ENCODE measurements at regions not wholly inside any gene's neighbourhood (a gene's known extent, or its start where the extent isn't known, plus 50 kb on each side); places are given as distances from the start of the nearest gene placed in this dataset.
"Not testable (repeated sequence)": the region's sequence is repeated elsewhere in the genome, so short reads cannot be mapped to it uniquely, and the experiment has no call there.

GRCh38 chr10:65791979-65792378 lies 1133.9 kb upstream of the LRRTM3 start:
- DNase-seq = no peak
- Mint-ChIP-seq H3K27ac (no peak overlapping the region), H3K4me1 (no peaks in the 10 kb centered on the region), H3K27me3 (no peaks in the 10 kb centered on the region), H3K9me3 (ENCODE audit: insufficient read depth) (peaks cover 3% of the 10 kb centered on the region), H3K4me3 (no peak overlapping the region)
- ATAC-seq (ENCODE audit: low read depth) = no peak
- TF ChIP-seq, protein P1, sequence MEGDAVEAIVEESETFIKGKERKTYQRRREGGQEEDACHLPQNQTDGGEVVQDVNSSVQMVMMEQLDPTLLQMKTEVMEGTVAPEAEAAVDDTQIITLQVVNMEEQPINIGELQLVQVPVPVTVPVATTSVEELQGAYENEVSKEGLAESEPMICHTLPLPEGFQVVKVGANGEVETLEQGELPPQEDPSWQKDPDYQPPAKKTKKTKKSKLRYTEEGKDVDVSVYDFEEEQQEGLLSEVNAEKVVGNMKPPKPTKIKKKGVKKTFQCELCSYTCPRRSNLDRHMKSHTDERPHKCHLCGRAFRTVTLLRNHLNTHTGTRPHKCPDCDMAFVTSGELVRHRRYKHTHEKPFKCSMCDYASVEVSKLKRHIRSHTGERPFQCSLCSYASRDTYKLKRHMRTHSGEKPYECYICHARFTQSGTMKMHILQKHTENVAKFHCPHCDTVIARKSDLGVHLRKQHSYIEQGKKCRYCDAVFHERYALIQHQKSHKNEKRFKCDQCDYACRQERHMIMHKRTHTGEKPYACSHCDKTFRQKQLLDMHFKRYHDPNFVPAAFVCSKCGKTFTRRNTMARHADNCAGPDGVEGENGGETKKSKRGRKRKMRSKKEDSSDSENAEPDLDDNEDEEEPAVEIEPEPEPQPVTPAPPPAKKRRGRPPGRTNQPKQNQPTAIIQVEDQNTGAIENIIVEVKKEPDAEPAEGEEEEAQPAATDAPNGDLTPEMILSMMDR (IDR thresholded peaks at IDR 0.05) = no peak
- no peak for TF ChIP-seq EZH2 (IDR thresholded peaks at IDR 0.05; ENCODE audit: borderline replicate concordance, insufficient read depth, low read depth, low read length, poor library complexity, severe bottlenecking)
- ChIA-PET POLR2A (no interaction called here), CTCF (no interaction called here)
- Histone ChIP-seq H3K36me3 (replicated peaks in 1 of 2; ENCODE audit: control extremely low read depth in 1 of 2, control insufficient read depth in 1 of 2, extremely low read depth in 1 of 2, insufficient read depth in 2 of 2, low read length in 1 of 2) (no peaks in the 10 kb centered on the region), H3K4me3 (ENCODE audit: control extremely low read depth in 1 of 5, extremely low read depth in 1 of 5, insufficient read depth in 1 of 5, low read depth in 2 of 5, low read length in 4 of 5) (no peak overlapping the region), H3K9ac (ENCODE audit: low read length) (no peak overlapping the region), H3K9me3 (ENCODE audit: control extremely low read depth in 1 of 3, control insufficient read depth in 2 of 3, insufficient read depth in 1 of 3, low read length in 2 of 3) (peaks cover 0 to 4% (median 0%) of the 10 kb centered on the region in 3 donors), H3K27me3 (replicated peaks in 1 of 4; ENCODE audit: control extremely low read depth in 1 of 4, control insufficient read depth in 3 of 4, insufficient read depth in 4 of 4, low read length in 3 of 4) (no peaks in the 10 kb centered on the region), H3K4me2 (replicated peaks; ENCODE audit: low read depth, low read length, poor library complexity, severe bottlenecking) (no peak overlapping the region), H4K20me1 (ENCODE audit: control insufficient read depth, insufficient read depth, low read length, poor library complexity, severe bottlenecking) (no peaks in the 10 kb centered on the region), H2AFZ (ENCODE audit: insufficient read depth, low read depth, low read length, poor library complexity, severe bottlenecking) (no peak overlapping the region), H3K4me1 (ENCODE audit: control insufficient read depth in 2 of 2, insufficient read depth in 2 of 2, low read length in 2 of 2) (no peaks in the 10 kb centered on the region), H3K79me2 (ENCODE audit: control insufficient read depth, insufficient read depth, low read length) (no peaks in the 10 kb centered on the region), H3K27ac (ENCODE audit: low read length in 2 of 2) (no peak overlapping the region)
- WGBS (ENCODE audit: insufficient coverage) = no CpG with 5 or more reads among the region's 1 CpG
- intact Hi-C loops (cut with micrococcal nuclease) = no loop called here

GRCh38 chr10:65793738-65794425 lies 1132.0 kb upstream of the LRRTM3 start:
- ChIA-PET POLR2A (no interaction called here), CTCF (no interaction called here)
- Histone ChIP-seq H3K27ac (ENCODE audit: low read length in 2 of 2) (no peak overlapping the region), H3K36me3 (replicated peaks in 1 of 2; ENCODE audit: control extremely low read depth in 1 of 2, control insufficient read depth in 1 of 2, extremely low read depth in 1 of 2, insufficient read depth in 2 of 2, low read length in 1 of 2) (no peaks in the 10 kb centered on the region), H3K79me2 (ENCODE audit: control insufficient read depth, insufficient read depth, low read length) (no peaks in the 10 kb centered on the region), H3K4me2 (replicated peaks; ENCODE audit: low read depth, low read length, poor library complexity, severe bottlenecking) (no peak overlapping the region), H3K4me3 (ENCODE audit: control extremely low read depth in 1 of 5, extremely low read depth in 1 of 5, insufficient read depth in 1 of 5, low read depth in 2 of 5, low read length in 4 of 5) (no peak overlapping the region), H2AFZ (ENCODE audit: insufficient read depth, low read depth, low read length, poor library complexity, severe bottlenecking) (no peak overlapping the region), H3K9ac (ENCODE audit: low read length) (no peak overlapping the region), H4K20me1 (ENCODE audit: control insufficient read depth, insufficient read depth, low read length, poor library complexity, severe bottlenecking) (no peaks in the 10 kb centered on the region), H3K4me1 (ENCODE audit: control insufficient read depth in 2 of 2, insufficient read depth in 2 of 2, low read length in 2 of 2) (no peaks in the 10 kb centered on the region), H3K9me3 (ENCODE audit: control extremely low read depth in 1 of 3, control insufficient read depth in 2 of 3, insufficient read depth in 1 of 3, low read length in 2 of 3) (peaks cover 0 to 5% (median 0%) of the 10 kb centered on the region in 3 donors), H3K27me3 (replicated peaks in 1 of 4; ENCODE audit: control extremely low read depth in 1 of 4, control insufficient read depth in 3 of 4, insufficient read depth in 4 of 4, low read length in 3 of 4) (no peaks in the 10 kb centered on the region)
- no peaks in the 10 kb centered on the region for H3K27me3 Mint-ChIP-seq
- no peak for TF ChIP-seq EZH2 (IDR thresholded peaks at IDR 0.05; ENCODE audit: borderline replicate concordance, insufficient read depth, low read depth, low read length, poor library complexity, severe bottlenecking)
- TF ChIP-seq, protein P1 (IDR thresholded peaks at IDR 0.05) = no peak
- no peaks in the 10 kb centered on the region for H3K4me1 Mint-ChIP-seq
- DNase-seq = no peak
- intact Hi-C loops (cut with micrococcal nuclease) = no loop called here
- no peak overlapping the region for H3K4me3 Mint-ChIP-seq
- no peak overlapping the region for H3K27ac Mint-ChIP-seq
- no peak for ATAC-seq (ENCODE audit: low read depth)
- peaks cover 4% of the 10 kb centered on the region for H3K9me3 Mint-ChIP-seq (ENCODE audit: insufficient read depth)
- 43% methylated on average over 3 of the region's 4 CpGs for WGBS (ENCODE audit: insufficient coverage)

DNA sequence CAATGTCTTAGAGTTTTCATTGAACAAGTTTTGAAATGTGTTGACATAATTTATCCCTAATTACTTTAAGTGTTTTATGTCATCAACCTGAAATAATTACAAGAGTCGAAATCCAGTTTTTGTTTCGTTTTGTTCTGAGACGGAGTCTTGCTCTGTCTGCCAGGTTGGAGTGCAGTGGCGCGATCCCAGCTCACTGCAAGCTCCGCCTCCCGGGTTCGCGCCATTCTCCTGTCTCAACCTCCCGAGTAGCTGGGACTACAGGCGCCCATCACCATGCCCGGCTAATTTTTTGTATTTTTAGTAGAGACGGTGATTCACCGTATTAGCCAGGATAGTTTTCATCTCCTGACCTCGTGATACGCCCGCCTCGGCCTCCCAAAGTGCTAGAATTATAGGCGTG lies 1131.0 kb upstream of the LRRTM3 start:
- ATAC-seq (ENCODE audit: low read depth); H3K4me3 ChIP-seq (ENCODE audit: control extremely low read depth in 1 of 5, extremely low read depth in 1 of 5, insufficient read depth in 1 of 5, low read depth in 2 of 5, low read length in 4 of 5); H3K9me3 ChIP-seq (ENCODE audit: control extremely low read depth in 1 of 3, control insufficient read depth in 2 of 3, insufficient read depth in 1 of 3, low read length in 2 of 3); H3K4me3 Mint-ChIP-seq; H3K27ac ChIP-seq (ENCODE audit: low read length in 2 of 2); H3K9ac ChIP-seq (ENCODE audit: low read length); H4K20me1 ChIP-seq (ENCODE audit: control insufficient read depth, insufficient read depth, low read length, poor library complexity, severe bottlenecking); H3K4me1 Mint-ChIP-seq; H3K4me2 ChIP-seq (replicated peaks; ENCODE audit: low read depth, low read length, poor library complexity, severe bottlenecking); H3K36me3 ChIP-seq (replicated peaks in 1 of 2; ENCODE audit: control extremely low read depth in 1 of 2, control insufficient read depth in 1 of 2, extremely low read depth in 1 of 2, insufficient read depth in 2 of 2, low read length in 1 of 2); H3K9me3 Mint-ChIP-seq (ENCODE audit: insufficient read depth); H3K79me2 ChIP-seq (ENCODE audit: control insufficient read depth, insufficient read depth, low read length); POLR2A ChIA-PET; intact Hi-C loops (cut with micrococcal nuclease); H3K4me1 ChIP-seq (ENCODE audit: control insufficient read depth in 2 of 2, insufficient read depth in 2 of 2, low read length in 2 of 2); H2AFZ ChIP-seq (ENCODE audit: insufficient read depth, low read depth, low read length, poor library complexity, severe bottlenecking); H3K27me3 Mint-ChIP-seq; H3K27ac Mint-ChIP-seq; DNase-seq; H3K27me3 ChIP-seq (replicated peaks in 1 of 4; ENCODE audit: control extremely low read depth in 1 of 4, control insufficient read depth in 3 of 4, insufficient read depth in 4 of 4, low read length in 3 of 4): not testable (repeated sequence)
- 94% methylated on average over 14 of the region's 19 CpGs for WGBS (ENCODE audit: insufficient coverage)
- CTCF ChIA-PET = interaction anchor here (0.6 kb wide), 1 partner anchor 253 kb away, joined by 3 read pairs; no protein-coding TSS in a partner anchor

Measured in B cell (primary cell).